HG03354 (cell line): ENCODE measurements at regions not wholly inside any gene's neighbourhood (a gene's known extent, or its start where the extent isn't known, plus 50 kb on each side); places are given as distances from the start of the nearest gene placed in this dataset.
"Not testable (repeated sequence)": the region's sequence is repeated elsewhere in the genome, so short reads cannot be mapped to it uniquely, and the experiment has no call there.

Source experiments
- ATAC-seq: cut with Tn5 transposase; IDR thresholded peaks from one replicate; pipeline ENCODE4 v1.9.1; 2021; ENCODE audit warnings: mild to moderate bottlenecking; ENCODE audit not compliant: unreplicated experiment, poor library complexity, severe bottlenecking

GRCh38 chr1:223996376-223996775 is 117.5 kb upstream of the FBXO28 start:
- not testable (repeated sequence) for ATAC-seq

DNA sequence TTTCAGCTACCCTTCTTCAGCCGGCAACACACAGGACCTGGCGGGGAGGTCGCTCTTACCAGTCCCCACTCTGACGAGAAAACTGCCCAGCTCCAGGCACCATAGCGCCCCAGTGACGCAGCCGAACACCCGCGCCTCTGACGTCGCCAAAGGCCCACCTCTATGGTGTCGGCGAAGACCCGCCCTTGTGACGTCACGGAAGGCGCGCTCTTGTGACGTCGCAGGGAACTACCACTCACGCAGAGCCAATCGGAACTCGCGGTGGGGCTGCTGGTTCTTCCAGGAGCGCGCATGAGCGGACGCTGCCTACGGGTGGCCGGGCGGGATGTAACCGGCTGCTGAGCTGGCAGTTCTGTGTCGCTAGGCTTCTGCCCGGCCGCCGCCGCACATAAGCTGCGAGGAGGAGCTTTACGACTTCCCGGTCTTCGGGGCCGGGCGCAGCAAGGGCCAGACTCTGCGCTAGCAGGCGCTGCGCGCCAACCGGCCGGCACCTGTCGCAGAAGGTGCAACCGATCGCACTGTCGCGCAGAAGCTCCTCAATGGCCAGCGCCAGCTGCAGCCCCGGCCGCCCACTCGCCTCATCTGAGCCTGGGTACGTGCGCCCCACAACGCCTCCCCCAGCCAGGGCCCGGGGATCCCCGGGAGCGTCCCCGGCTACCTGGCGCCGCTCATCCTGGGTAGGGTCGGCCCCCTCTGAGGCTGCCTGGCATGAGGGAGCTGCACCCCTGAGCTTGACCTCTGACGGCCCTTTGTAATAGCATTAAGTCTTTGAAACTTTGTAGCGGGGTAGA is 121.3 kb upstream of the FBXO28 start:
- peak; percentile 99 for ATAC-seq

DNA sequence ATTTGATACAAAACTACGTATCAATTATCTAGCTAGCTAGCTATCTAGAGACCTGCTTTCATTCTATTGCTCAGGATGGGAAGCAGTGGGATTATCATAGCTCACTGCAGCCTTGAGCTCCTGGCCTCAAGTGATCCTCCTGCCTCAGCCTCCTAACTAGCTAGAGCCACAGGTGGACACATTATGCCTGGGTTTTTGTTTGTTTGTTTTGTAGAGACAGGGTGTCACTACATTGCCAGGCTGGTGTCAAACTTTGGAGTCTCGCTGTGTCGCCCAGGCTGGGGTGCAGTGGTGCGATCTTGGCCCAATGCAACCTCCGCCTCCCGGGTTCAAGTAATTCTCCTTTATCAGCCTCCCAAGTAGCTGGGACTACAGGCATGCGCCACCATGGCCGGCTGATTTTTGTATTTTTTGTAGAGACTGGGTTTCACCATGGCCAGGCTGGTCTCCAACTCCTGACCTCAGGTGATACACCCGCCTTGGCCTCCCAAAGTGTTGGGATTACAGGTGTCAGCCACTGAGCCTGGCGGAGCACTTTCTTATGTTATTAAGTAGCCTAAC is 122.5 kb upstream of the FBXO28 start:
- ATAC-seq = not testable (repeated sequence)

- ATAC-seq = not testable (repeated sequence)
Measured at GRCh38 chr1:223961985-223962384, 116.2 kb upstream of the TP53BP2 start.

GRCh38 chr1:223952801-223953200 is 107.1 kb upstream of the TP53BP2 start:
- ATAC-seq = not testable (repeated sequence)

GRCh38 chr1:223951551-223951950 is 105.8 kb upstream of the TP53BP2 start:
- ATAC-seq = not testable (repeated sequence)

DNA sequence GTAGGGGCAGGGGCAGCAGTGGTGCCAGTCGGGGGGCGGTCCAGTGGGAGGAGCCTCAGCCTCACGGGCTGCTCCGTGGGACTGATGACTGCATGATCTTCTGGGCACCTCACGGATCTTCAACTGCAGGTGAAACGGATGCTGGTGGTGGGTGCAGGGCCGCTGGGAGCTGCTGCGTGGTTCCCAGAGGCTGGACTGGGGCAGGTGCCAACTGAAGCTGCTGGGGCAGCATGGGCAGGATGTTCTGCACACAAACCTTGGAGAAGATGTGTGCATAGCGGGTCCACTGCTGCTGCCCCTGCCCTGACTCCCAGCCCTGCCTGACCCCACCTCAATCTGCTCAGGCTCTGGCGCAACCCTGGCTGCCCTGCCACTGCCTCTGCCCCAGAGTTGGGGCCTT is 104.2 kb upstream of the TP53BP2 start:
- ATAC-seq = not testable (repeated sequence)

DNA sequence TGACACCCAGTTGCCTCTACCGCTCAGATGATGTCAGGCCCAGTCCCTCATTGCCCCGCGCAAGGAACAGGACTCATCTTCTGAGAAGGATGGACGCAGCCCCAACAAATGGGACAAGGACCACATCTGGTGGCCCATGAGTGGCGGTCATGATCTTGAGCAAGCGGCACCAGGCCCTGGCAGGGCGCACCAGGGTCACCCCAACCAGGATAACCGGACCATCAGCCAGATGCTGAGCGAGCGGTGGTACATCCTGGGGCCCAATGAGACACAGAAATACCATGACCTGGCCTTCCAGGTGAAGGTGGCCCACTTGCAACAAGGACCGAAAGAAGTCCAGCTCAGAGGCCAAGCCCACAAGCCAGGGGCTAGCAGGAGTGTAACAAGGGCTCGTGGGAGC is 102.3 kb upstream of the TP53BP2 start:
- not testable (repeated sequence) for ATAC-seq

DNA sequence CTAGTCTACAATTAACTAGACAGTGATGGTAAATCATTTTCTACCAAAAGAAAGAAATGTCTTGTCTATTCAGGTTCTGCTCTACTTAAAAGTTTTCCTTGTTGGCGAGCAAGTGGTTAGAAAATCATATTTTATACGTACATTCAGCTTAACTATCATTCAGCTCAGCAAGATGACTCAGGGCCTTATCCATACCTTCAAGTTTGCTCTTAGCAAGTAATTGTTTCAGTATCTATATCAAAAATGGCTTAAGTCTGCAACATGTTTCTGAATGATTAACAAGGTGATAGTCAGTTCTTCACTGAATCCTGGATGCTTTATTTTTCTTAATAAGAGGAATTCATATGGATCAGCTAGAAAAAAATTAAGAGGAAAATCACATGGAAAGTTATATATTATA is 90.8 kb upstream of the TP53BP2 start:
- not testable (repeated sequence) for ATAC-seq

- not testable (repeated sequence) for ATAC-seq
Measured at GRCh38 chr1:223931476-223931875, 85.7 kb upstream of the TP53BP2 start.

GRCh38 chr1:223920805-223921204 is 75.1 kb upstream of the TP53BP2 start:
- not testable (repeated sequence) for ATAC-seq

GRCh38 chr1:223915476-223915875 is 69.7 kb upstream of the TP53BP2 start:
- ATAC-seq = not testable (repeated sequence)

GRCh38 chr1:223913715-223914114 is 68.0 kb upstream of the TP53BP2 start:
- ATAC-seq = not testable (repeated sequence)

GRCh38 chr1:223907943-223908587 is 62.3 kb upstream of the TP53BP2 start:
- not testable (repeated sequence) for ATAC-seq

DNA sequence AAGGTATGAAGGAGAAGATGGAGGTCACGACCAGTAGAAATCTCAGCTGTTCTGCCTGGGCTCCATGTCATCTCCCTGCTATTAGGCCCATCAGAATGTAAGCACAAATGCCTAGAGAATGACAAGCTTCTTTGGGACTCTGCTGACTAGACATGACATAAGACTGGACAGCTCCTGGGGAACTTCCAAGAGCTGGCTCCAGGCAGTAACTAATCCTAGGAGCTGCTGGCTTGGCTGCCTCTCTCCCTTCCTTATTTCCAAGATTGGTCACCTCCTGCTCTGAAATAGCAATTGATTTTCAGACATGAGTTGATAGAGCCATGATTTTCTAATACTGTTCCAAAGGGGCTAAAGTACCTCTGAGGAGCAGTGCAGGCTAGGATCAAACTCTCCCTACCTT is 57.5 kb upstream of the TP53BP2 start:
- not testable (repeated sequence) for ATAC-seq

- not testable (repeated sequence) for ATAC-seq
Measured at GRCh38 chr1:223899775-223900174, 54.0 kb upstream of the TP53BP2 start.

DNA sequence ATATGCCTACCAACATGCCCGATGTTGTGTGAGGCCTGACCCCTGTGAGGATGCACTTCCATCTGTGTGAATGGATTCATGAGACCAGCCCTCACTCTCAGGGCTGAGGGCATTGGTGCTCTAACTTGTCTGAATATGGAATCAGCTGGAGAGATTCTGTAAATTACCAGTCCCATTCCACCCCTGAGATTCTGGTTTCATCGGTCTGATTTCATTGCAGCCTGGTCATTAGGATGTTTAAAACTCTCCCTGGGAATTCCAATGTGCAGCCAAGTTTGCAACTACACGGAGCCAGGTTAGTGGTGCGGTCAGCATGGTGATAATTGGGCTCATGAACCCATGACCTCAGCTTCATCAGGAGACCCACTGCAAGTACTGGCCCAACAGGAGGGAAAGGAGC is 51.4 kb upstream of the TP53BP2 start:
- ATAC-seq = not testable (repeated sequence)

DNA sequence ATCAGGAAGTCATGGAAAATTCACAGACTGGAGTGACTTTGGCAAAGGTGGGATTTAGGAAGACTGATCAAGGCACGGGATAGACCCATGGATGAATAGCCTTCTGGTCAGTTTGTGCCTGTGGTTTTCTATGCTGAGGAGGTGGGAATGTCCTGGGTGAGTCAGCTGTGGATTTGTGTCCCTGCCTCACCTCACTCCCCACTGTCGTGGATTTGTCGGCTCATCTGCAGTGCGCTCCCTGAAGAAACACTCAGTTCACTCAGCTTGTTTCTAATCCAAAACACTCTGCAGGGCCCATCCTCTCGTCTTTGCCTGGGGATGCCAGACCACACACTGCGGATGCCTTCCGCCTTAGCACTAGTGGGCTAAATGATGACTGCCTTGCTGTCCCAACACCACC is 50.2 kb upstream of the TP53BP2 start:
- not testable (repeated sequence) for ATAC-seq
